ENCODE measurements at regions not wholly inside any gene's neighbourhood (a gene's known extent, or its start where the extent isn't known, plus 50 kb on each side); places are given as distances from the start of the nearest gene placed in this dataset.

GRCh38 chr12:14307004-14307403, 58.5 kb upstream of the ATF7IP start:
- peaks cover 9% of the 10 kb centered on the region for H3K36me3 Mint-ChIP-seq
- DNase-seq (ENCODE audit: low spot score in 2 of 2, unreplicated experiment in 2 of 2): no peak
- no peak overlapping the region for H3K27ac Mint-ChIP-seq
- TF ChIP-seq CTCF (IDR thresholded peaks at IDR 0.05; ENCODE audit: unreplicated experiment): no peak
- no peaks in the 10 kb centered on the region for H3K27me3 Mint-ChIP-seq (ENCODE audit: low read depth)
- H3K9me3 Mint-ChIP-seq: peaks cover 21% of the 10 kb centered on the region
- H3K4me3 Mint-ChIP-seq: no peak overlapping the region
- no peaks in the 10 kb centered on the region for H3K4me1 Mint-ChIP-seq

- H3K27me3 Mint-ChIP-seq (ENCODE audit: low read depth): no peaks in the 10 kb centered on the region
- peaks cover 8% of the 10 kb centered on the region for H3K36me3 Mint-ChIP-seq
- H3K4me3 Mint-ChIP-seq: no peak overlapping the region
- H3K9me3 Mint-ChIP-seq: peaks cover 16% of the 10 kb centered on the region
- TF ChIP-seq CTCF (IDR thresholded peaks at IDR 0.05; ENCODE audit: unreplicated experiment): no peak
- no peak overlapping the region for H3K27ac Mint-ChIP-seq
- no peak for DNase-seq (ENCODE audit: low spot score in 2 of 2, unreplicated experiment in 2 of 2)
- H3K4me1 Mint-ChIP-seq: no peaks in the 10 kb centered on the region
Measured at GRCh38 chr12:14308516-14308915, 57.0 kb upstream of the ATF7IP start.

- Mint-ChIP-seq H3K36me3 (peaks cover 8% of the 10 kb centered on the region), H3K4me1 (no peaks in the 10 kb centered on the region)
- TF ChIP-seq CTCF (IDR thresholded peaks at IDR 0.05; ENCODE audit: unreplicated experiment): no peak
Measured at GRCh38 chr12:14310866-14311265, 54.6 kb upstream of the ATF7IP start.

GRCh38 chr12:14313379-14314138, 51.9 kb upstream of the ATF7IP start:
- TF ChIP-seq CTCF (IDR thresholded peaks at IDR 0.05; ENCODE audit: unreplicated experiment): no peak
- no peak overlapping the region for H3K27ac Mint-ChIP-seq

More at GRCh38 chr12:14310866-14311265, 54.6 kb upstream of the ATF7IP start:
- H3K4me3 Mint-ChIP-seq: no peak overlapping the region
- peaks cover 16% of the 10 kb centered on the region for H3K9me3 Mint-ChIP-seq
- no peak overlapping the region for H3K27ac Mint-ChIP-seq
- no peak for DNase-seq (ENCODE audit: low spot score in 2 of 2, unreplicated experiment in 2 of 2)
- H3K27me3 Mint-ChIP-seq (ENCODE audit: low read depth): no peaks in the 10 kb centered on the region

GRCh38 chr12:14314801-14315200, 50.7 kb upstream of the ATF7IP start:
- H3K36me3 Mint-ChIP-seq: peaks cover 8% of the 10 kb centered on the region

More at GRCh38 chr12:14313379-14314138, 51.9 kb upstream of the ATF7IP start:
- H3K9me3 Mint-ChIP-seq: peaks cover 18% of the 10 kb centered on the region
- no peak for DNase-seq (ENCODE audit: low spot score in 2 of 2, unreplicated experiment in 2 of 2)
- peaks cover 8% of the 10 kb centered on the region for H3K36me3 Mint-ChIP-seq
- no peaks in the 10 kb centered on the region for H3K4me1 Mint-ChIP-seq
- no peaks in the 10 kb centered on the region for H3K27me3 Mint-ChIP-seq (ENCODE audit: low read depth)
- H3K4me3 Mint-ChIP-seq: no peak overlapping the region

More at GRCh38 chr12:14314801-14315200, 50.7 kb upstream of the ATF7IP start:
- H3K9me3 Mint-ChIP-seq: peaks cover 18% of the 10 kb centered on the region
- no peak overlapping the region for H3K4me3 Mint-ChIP-seq
- TF ChIP-seq CTCF (IDR thresholded peaks at IDR 0.05; ENCODE audit: unreplicated experiment): no peak
- no peaks in the 10 kb centered on the region for H3K27me3 Mint-ChIP-seq (ENCODE audit: low read depth)
- DNase-seq (ENCODE audit: low spot score in 2 of 2, unreplicated experiment in 2 of 2): no peak
- no peaks in the 10 kb centered on the region for H3K4me1 Mint-ChIP-seq
- H3K27ac Mint-ChIP-seq: no peak overlapping the region
